ENCODE measurements at regions not wholly inside any gene's neighbourhood (a gene's known extent, or its start where the extent isn't known, plus 50 kb on each side); places are given as distances from the start of the nearest gene placed in this dataset.
A peak's percentile ranks its signal among the peaks of the same experiment; 100 is the strongest.

- TF ChIP-seq EZH2 (optimal IDR thresholded peaks at IDR 0.05; ENCODE audit: low read depth, low read length) = no peak
- TF ChIP-seq CTCF (IDR thresholded peaks at IDR 0.05; ENCODE audit: low read length) = no peak
- no peak for TF ChIP-seq EZH2phosphoT487 (IDR thresholded peaks at IDR 0.05; ENCODE audit: low read length)
- no peaks in the 10 kb centered on the region for H3K27me3 ChIP-seq (replicated peaks; ENCODE audit: insufficient read depth, low read length)
- H3K9me2 ChIP-seq (replicated peaks; ENCODE audit: insufficient read depth, low read length) = no peaks in the 10 kb centered on the region
- H4K20me1 ChIP-seq (ENCODE audit: insufficient read depth, low read length) = no peaks in the 10 kb centered on the region
- H3F3A ChIP-seq (ENCODE audit: insufficient read depth, low read length) = no peaks in the 10 kb centered on the region
- no peaks in the 10 kb centered on the region for H3K79me2 ChIP-seq (ENCODE audit: low read length)
- no peaks in the 10 kb centered on the region for H3K4me1 ChIP-seq (ENCODE audit: low read length)
- H3K36me3 ChIP-seq (replicated peaks; ENCODE audit: insufficient read depth, low read length) = no peaks in the 10 kb centered on the region
- no peak overlapping the region for H2AFZ ChIP-seq (ENCODE audit: low read length)
- H3K4me3 ChIP-seq (ENCODE audit: low read length) = no peak overlapping the region
- H3K4me2 ChIP-seq (ENCODE audit: low read depth, low read length) = no peak overlapping the region
- no peak for DNase-seq
- H3K27ac ChIP-seq (ENCODE audit: low read length) = no peak overlapping the region
- no peak overlapping the region for H3K9ac ChIP-seq (ENCODE audit: low read length)
- H3K9me3 ChIP-seq (replicated peaks; ENCODE audit: insufficient read depth, low read length) = no peaks in the 10 kb centered on the region
Observed at GRCh38 chr4:85369703-85370380, 105.1 kb upstream of the ARHGAP24 start.

GRCh38 chr4:85370400-85371032, 104.4 kb upstream of the ARHGAP24 start:
- Histone ChIP-seq H3K4me2 (ENCODE audit: low read depth, low read length) (no peak overlapping the region), H3K79me2 (ENCODE audit: low read length) (no peaks in the 10 kb centered on the region)

DNA sequence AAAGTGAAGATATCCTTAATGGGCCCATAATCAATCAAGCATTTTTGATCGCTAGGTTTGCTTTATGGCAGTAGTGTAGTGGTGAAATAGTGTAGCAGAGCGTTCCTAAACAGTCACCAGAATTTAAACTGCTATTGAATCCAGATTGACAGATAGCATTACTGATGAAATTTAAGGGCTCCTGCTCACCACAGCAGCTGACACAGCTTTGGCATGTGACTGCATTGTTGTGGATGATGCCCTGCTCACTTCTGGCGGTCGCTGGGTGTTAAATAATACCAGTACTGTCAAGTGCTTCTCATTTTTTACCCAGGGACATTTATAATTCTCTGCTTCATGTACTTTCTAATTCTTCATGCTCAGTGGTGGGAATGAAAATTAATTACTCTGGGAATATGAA, 102.0 kb upstream of the ARHGAP24 start:
- no peak for DNase-seq
- Histone ChIP-seq H3F3A (ENCODE audit: insufficient read depth, low read length) (no peaks in the 10 kb centered on the region), H3K27me3 (replicated peaks; ENCODE audit: insufficient read depth, low read length) (no peaks in the 10 kb centered on the region), H3K9ac (ENCODE audit: low read length) (no peak overlapping the region), H3K27ac (ENCODE audit: low read length) (no peak overlapping the region), H3K9me3 (replicated peaks; ENCODE audit: insufficient read depth, low read length) (no peaks in the 10 kb centered on the region), H3K4me1 (ENCODE audit: low read length) (no peaks in the 10 kb centered on the region), H3K4me3 (ENCODE audit: low read length) (no peak overlapping the region), H3K79me2 (ENCODE audit: low read length) (no peaks in the 10 kb centered on the region), H3K9me2 (replicated peaks; ENCODE audit: insufficient read depth, low read length) (no peaks in the 10 kb centered on the region), H3K4me2 (ENCODE audit: low read depth, low read length) (no peak overlapping the region), H3K36me3 (replicated peaks; ENCODE audit: insufficient read depth, low read length) (no peaks in the 10 kb centered on the region), H2AFZ (ENCODE audit: low read length) (no peak overlapping the region), H4K20me1 (ENCODE audit: insufficient read depth, low read length) (no peaks in the 10 kb centered on the region)
- TF ChIP-seq EZH2phosphoT487 (IDR thresholded peaks at IDR 0.05; ENCODE audit: low read length) (no peak), EZH2 (optimal IDR thresholded peaks at IDR 0.05; ENCODE audit: low read depth, low read length) (no peak), CTCF (IDR thresholded peaks at IDR 0.05; ENCODE audit: low read length) (no peak)

More at GRCh38 chr4:85370400-85371032, 104.4 kb upstream of the ARHGAP24 start:
- Histone ChIP-seq H3K9ac (ENCODE audit: low read length) (no peak overlapping the region), H3K36me3 (replicated peaks; ENCODE audit: insufficient read depth, low read length) (no peaks in the 10 kb centered on the region), H3K9me2 (replicated peaks; ENCODE audit: insufficient read depth, low read length) (no peaks in the 10 kb centered on the region), H3K4me1 (ENCODE audit: low read length) (no peaks in the 10 kb centered on the region), H3K27ac (ENCODE audit: low read length) (no peak overlapping the region), H2AFZ (ENCODE audit: low read length) (no peak overlapping the region), H3F3A (ENCODE audit: insufficient read depth, low read length) (no peaks in the 10 kb centered on the region), H4K20me1 (ENCODE audit: insufficient read depth, low read length) (no peaks in the 10 kb centered on the region), H3K27me3 (replicated peaks; ENCODE audit: insufficient read depth, low read length) (no peaks in the 10 kb centered on the region), H3K4me3 (ENCODE audit: low read length) (no peak overlapping the region), H3K9me3 (replicated peaks; ENCODE audit: insufficient read depth, low read length) (no peaks in the 10 kb centered on the region)
- TF ChIP-seq CTCF (IDR thresholded peaks at IDR 0.05; ENCODE audit: low read length) = peak; percentile 76
- TF ChIP-seq EZH2 (optimal IDR thresholded peaks at IDR 0.05; ENCODE audit: low read depth, low read length) = no peak
- peak; percentile 34 for DNase-seq
